ENCODE measurements at regions not wholly inside any gene's neighbourhood (a gene's known extent, or its start where the extent isn't known, plus 50 kb on each side); places are given as distances from the start of the nearest gene placed in this dataset.

DNA sequence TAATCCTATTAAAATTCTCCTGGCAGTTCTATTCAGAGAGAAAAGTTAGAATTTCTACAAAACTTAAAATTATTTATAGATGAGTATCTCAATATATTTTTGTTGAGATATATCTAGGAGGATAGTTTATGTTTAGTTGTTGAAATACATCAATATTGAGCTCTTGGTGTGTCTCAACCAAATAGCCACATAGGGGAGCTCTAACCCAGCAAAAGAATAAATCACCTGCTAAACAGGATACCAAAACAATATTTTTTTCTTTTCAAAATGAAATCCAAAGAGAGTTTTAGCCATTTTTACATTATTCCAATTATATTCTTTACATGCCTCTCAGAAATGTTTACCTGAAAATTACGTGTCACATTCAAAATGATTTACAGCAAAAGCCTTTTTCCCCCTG lies 954.7 kb downstream of the SLITRK6 start:
- POLR2A ChIA-PET (ENCODE audit: partially characterized antibody): no interaction called here
- CTCF ChIA-PET (ENCODE audit: partially characterized antibody): no interaction called here
- H3K27ac ChIP-seq (ENCODE audit: low read depth, low read length): no peak overlapping the region
- H3K4me3 Mint-ChIP-seq: no peak overlapping the region
- intact Hi-C loops (cut with micrococcal nuclease): no loop called here
- no peaks in the 10 kb centered on the region for H3K4me1 Mint-ChIP-seq
- H3K9me3 Mint-ChIP-seq: peaks cover 0 to 10% (median 0%) of the 10 kb centered on the region in 8 donors
- no peak for DNase-seq
- no peaks in the 10 kb centered on the region for H3K27me3 Mint-ChIP-seq
- H3K27ac Mint-ChIP-seq: no peak overlapping the region
- no peaks in the 10 kb centered on the region for H3K36me3 Mint-ChIP-seq
- H3K4me3 ChIP-seq (ENCODE audit: low read length in 2 of 2): no peak overlapping the region
- H3K4me1 ChIP-seq (ENCODE audit: insufficient read depth, low read length): no peaks in the 10 kb centered on the region
- H3K36me3 ChIP-seq (ENCODE audit: insufficient read depth, low read length): no peaks in the 10 kb centered on the region
- H3K27me3 ChIP-seq (ENCODE audit: insufficient read depth, low read length): no peaks in the 10 kb centered on the region
- H3K9me3 ChIP-seq (ENCODE audit: control insufficient read depth in 1 of 2, low read length in 2 of 2): no peaks in the 10 kb centered on the region

DNA sequence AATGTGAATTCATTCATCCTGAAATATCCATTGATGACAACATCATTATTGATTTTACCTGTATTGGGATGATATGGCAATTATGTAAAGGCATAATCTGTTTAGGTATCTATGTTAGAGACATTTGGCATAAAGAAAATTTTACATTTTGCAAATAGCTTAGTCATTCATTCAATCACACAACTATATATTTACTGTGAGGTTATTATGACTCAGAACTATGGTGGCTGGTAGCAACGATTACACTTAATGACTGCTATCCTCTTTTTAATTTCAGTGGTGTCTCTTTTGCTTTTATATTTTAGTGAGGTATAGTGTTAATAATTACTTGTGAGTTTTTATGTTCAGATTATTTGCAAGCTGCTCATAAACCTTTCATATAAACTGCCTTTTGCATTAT lies 955.9 kb downstream of the SLITRK6 start:
- H3K9me3 ChIP-seq (ENCODE audit: control insufficient read depth in 1 of 2, low read length in 2 of 2): no peaks in the 10 kb centered on the region
- H3K4me1 ChIP-seq (ENCODE audit: insufficient read depth, low read length): no peaks in the 10 kb centered on the region
- H3K27ac Mint-ChIP-seq: no peak overlapping the region
- peaks cover 0 to 10% (median 0%) of the 10 kb centered on the region in 8 donors for H3K9me3 Mint-ChIP-seq
- no peak overlapping the region for H3K27ac ChIP-seq (ENCODE audit: low read depth, low read length)
- H3K4me3 ChIP-seq (ENCODE audit: low read length in 2 of 2): no peak overlapping the region
- DNase-seq: no peak
- no peaks in the 10 kb centered on the region for H3K36me3 Mint-ChIP-seq
- intact Hi-C loops (cut with micrococcal nuclease): no loop called here
- no peaks in the 10 kb centered on the region for H3K36me3 ChIP-seq (ENCODE audit: insufficient read depth, low read length)
- H3K4me1 Mint-ChIP-seq: no peaks in the 10 kb centered on the region
- POLR2A ChIA-PET (ENCODE audit: partially characterized antibody): no interaction called here
- CTCF ChIA-PET (ENCODE audit: partially characterized antibody): no interaction called here
- no peaks in the 10 kb centered on the region for H3K27me3 Mint-ChIP-seq
- H3K4me3 Mint-ChIP-seq: no peak overlapping the region
- no peaks in the 10 kb centered on the region for H3K27me3 ChIP-seq (ENCODE audit: insufficient read depth, low read length)

DNA sequence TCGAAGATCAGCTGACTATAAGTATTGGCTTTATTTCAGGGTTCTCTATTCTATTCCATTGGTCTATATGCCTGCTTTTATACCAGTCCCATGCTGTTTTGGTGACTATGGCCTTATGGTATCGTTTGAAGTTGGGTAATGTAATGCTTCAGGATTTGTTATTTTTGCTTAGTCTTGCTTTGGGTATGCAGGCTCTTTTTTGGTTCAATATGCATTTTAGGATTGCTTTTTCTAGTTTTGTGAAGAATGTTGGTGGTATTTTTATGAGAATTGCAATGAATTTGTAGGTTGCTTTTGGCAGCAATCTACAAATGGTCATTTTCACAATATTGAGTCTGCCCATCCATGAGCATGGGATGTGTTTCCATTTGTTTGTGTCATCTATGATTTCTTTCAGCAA lies 951.9 kb upstream of the SLITRK1 start:
- Mint-ChIP-seq H3K27ac (no peak overlapping the region), H3K4me3 (no peak overlapping the region), H3K9me3 (peaks cover 0 to 10% (median 1%) of the 10 kb centered on the region in 8 donors), H3K27me3 (no peaks in the 10 kb centered on the region), H3K4me1 (no peaks in the 10 kb centered on the region), H3K36me3 (no peaks in the 10 kb centered on the region)
- Histone ChIP-seq H3K9me3 (ENCODE audit: control insufficient read depth in 1 of 2, low read length in 2 of 2) (no peaks in the 10 kb centered on the region), H3K4me3 (ENCODE audit: low read length in 2 of 2) (no peak overlapping the region), H3K27me3 (ENCODE audit: insufficient read depth, low read length) (no peaks in the 10 kb centered on the region), H3K27ac (ENCODE audit: low read depth, low read length) (no peak overlapping the region), H3K4me1 (ENCODE audit: insufficient read depth, low read length) (no peaks in the 10 kb centered on the region), H3K36me3 (ENCODE audit: insufficient read depth, low read length) (no peaks in the 10 kb centered on the region)
- no peak for DNase-seq
- ChIA-PET CTCF (ENCODE audit: partially characterized antibody) (no interaction called here), POLR2A (ENCODE audit: partially characterized antibody) (no interaction called here)
- intact Hi-C loops (cut with micrococcal nuclease): no loop called here

DNA sequence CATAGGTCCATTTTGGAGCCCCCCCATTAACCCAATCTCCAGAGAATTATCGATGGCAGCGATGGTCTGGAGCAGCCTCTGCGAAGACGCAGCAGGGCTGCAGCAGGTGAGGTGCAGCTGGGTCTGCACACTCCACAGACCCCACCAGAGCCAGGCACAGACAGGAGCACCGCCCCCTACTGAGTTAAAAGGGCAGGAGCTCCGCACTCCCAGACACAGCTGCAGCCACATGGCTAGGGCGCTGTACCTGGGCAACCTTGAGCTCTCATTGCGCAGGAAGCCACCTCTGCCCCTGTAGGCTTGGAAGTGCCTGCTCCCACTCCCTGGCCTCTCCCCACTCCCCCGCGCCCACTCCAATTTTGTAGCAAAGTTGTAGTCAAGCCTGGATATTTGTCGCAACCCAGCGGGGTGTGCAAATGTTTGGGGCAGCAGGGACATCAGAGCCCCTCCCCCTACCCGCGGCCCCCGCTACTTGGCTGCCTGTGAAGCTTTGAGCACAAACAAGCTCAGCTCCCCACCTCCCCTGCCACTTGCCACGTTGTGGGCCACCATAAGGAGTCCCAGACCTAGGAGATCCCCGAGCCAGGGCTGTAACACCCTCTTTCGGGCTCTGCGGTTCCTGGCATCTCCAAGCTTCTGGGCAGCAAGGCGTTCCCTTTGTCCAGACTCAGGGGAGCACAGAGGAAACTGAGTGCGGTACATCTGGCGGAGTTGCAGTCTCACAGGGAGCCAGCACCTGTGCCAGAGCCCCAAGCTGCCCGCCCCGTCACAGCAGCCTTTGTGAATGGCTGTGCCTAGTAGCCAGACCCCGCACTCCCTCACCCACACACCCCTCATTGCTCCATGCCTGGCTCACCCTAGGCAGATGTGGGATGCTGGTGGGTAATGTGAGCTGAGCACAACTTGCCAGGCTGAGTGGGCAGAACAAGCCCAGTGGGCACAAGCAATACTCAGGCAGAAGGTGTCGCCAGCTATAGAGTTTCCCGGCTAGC lies 949.7 kb upstream of the SLITRK1 start:
- Histone ChIP-seq H3K27ac (ENCODE audit: low read depth, low read length) (no peak overlapping the region), H3K27me3 (ENCODE audit: insufficient read depth, low read length) (no peaks in the 10 kb centered on the region), H3K4me3 (ENCODE audit: low read length in 2 of 2) (no peak overlapping the region), H3K4me1 (ENCODE audit: insufficient read depth, low read length) (no peaks in the 10 kb centered on the region), H3K36me3 (ENCODE audit: insufficient read depth, low read length) (no peaks in the 10 kb centered on the region), H3K9me3 (ENCODE audit: control insufficient read depth in 1 of 2, low read length in 2 of 2) (no peaks in the 10 kb centered on the region)
- Mint-ChIP-seq H3K27ac (no peak overlapping the region), H3K4me1 (no peaks in the 10 kb centered on the region), H3K9me3 (peaks cover 0 to 10% (median 2%) of the 10 kb centered on the region in 8 donors), H3K36me3 (no peaks in the 10 kb centered on the region), H3K4me3 (no peak overlapping the region), H3K27me3 (no peaks in the 10 kb centered on the region)
- CTCF ChIA-PET (ENCODE audit: partially characterized antibody): no interaction called here
- intact Hi-C loops (cut with micrococcal nuclease): no loop called here
- DNase-seq: no peak
- POLR2A ChIA-PET (ENCODE audit: partially characterized antibody): no interaction called here

DNA sequence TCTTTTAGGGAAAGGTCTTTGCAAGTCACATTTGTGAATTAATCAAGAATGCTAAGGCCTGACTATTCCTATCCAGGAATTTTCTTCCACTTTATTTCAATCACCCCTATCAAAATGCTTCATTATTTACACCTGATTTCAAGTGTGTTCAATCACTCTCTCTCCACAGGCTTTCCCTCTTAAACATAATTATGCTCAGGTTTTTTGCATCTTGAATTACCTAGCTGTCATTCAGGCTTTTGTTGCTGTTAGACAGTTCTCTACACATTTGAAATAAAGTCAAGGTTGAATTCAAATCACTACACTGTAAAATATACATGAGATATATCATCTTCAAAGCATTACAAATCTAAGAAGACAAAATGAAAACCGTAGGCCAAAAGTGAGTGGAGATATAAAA lies 941.3 kb upstream of the SLITRK1 start:
- Mint-ChIP-seq H3K27me3 (no peaks in the 10 kb centered on the region), H3K36me3 (no peaks in the 10 kb centered on the region), H3K4me1 (no peaks in the 10 kb centered on the region), H3K9me3 (peaks cover 0 to 10% (median 3%) of the 10 kb centered on the region in 8 donors), H3K27ac (no peak overlapping the region), H3K4me3 (no peak overlapping the region)
- intact Hi-C loops (cut with micrococcal nuclease): no loop called here
- Histone ChIP-seq H3K9me3 (ENCODE audit: control insufficient read depth in 1 of 2, low read length in 2 of 2) (no peaks in the 10 kb centered on the region), H3K36me3 (ENCODE audit: insufficient read depth, low read length) (no peaks in the 10 kb centered on the region), H3K27ac (ENCODE audit: low read depth, low read length) (no peak overlapping the region), H3K4me1 (ENCODE audit: insufficient read depth, low read length) (no peaks in the 10 kb centered on the region), H3K27me3 (ENCODE audit: insufficient read depth, low read length) (no peaks in the 10 kb centered on the region), H3K4me3 (ENCODE audit: low read length in 2 of 2) (no peak overlapping the region)
- ChIA-PET CTCF (ENCODE audit: partially characterized antibody) (no interaction called here), POLR2A (ENCODE audit: partially characterized antibody) (no interaction called here)
- DNase-seq: no peak

DNA sequence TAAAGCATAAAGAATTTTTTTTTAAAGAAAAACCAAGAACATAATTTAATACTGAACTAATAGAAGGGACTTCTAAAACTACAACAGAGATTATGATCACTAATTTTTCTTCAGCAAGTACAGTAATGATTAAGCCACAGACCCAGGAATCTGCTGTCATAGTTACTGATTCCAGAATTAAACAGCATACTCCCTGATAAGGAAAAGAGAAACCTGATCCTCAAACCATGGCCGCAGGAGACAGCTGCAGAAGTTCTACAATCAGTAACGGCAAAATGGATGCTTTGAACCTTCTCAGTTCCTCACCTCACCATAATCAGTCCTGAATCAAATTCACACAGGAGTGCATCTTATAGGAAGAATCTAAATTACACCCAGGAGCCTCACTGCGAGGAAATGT lies 939.0 kb upstream of the SLITRK1 start:
- no peak overlapping the region for H3K27ac Mint-ChIP-seq
- H3K4me1 Mint-ChIP-seq: no peaks in the 10 kb centered on the region
- peaks cover 0 to 15% (median 3%) of the 10 kb centered on the region in 8 donors for H3K9me3 Mint-ChIP-seq
- no peaks in the 10 kb centered on the region for H3K4me1 ChIP-seq (ENCODE audit: insufficient read depth, low read length)
- H3K4me3 Mint-ChIP-seq: no peak overlapping the region
- H3K27ac ChIP-seq (ENCODE audit: low read depth, low read length): no peak overlapping the region
- H3K36me3 ChIP-seq (ENCODE audit: insufficient read depth, low read length): no peaks in the 10 kb centered on the region
- CTCF ChIA-PET (ENCODE audit: partially characterized antibody): no interaction called here
- no peaks in the 10 kb centered on the region for H3K27me3 ChIP-seq (ENCODE audit: insufficient read depth, low read length)
- H3K4me3 ChIP-seq (ENCODE audit: low read length in 2 of 2): no peak overlapping the region
- no peak for DNase-seq
- no peaks in the 10 kb centered on the region for H3K36me3 Mint-ChIP-seq
- no peaks in the 10 kb centered on the region for H3K27me3 Mint-ChIP-seq
- POLR2A ChIA-PET (ENCODE audit: partially characterized antibody): no interaction called here
- intact Hi-C loops (cut with micrococcal nuclease): no loop called here
- H3K9me3 ChIP-seq (ENCODE audit: control insufficient read depth in 1 of 2, low read length in 2 of 2): no peaks in the 10 kb centered on the region

DNA sequence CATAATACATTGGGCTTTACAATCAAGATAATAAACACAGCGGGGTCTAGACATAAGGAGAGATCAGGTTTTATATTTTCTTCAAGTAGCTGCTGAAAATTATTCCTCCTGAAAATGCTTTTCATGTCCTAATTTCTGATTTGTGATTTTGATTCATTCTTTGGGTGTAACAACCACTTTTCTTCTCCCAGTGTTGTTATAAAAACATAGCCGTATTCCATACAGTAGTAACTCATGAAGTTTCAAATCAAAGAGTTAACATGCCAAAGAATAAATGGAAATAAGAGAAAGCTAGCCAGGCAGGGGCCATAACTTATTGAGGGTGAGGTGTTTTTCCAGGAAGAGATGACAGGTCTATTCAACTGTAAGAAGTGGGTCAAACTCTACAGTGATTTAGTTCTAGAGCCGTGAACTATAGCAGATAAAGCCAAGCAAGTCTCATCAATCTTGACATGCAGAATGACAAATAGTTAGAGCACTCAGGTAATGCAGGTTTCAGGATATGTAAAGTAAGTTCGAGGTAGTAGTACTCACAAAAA lies 934.4 kb upstream of the SLITRK1 start:
- DNase-seq: no peak
- POLR2A ChIA-PET (ENCODE audit: partially characterized antibody): no interaction called here
- Mint-ChIP-seq H3K9me3 (peaks cover 0 to 8% (median 0%) of the 10 kb centered on the region in 8 donors), H3K36me3 (no peaks in the 10 kb centered on the region), H3K4me3 (no peak overlapping the region), H3K4me1 (no peaks in the 10 kb centered on the region), H3K27me3 (no peaks in the 10 kb centered on the region), H3K27ac (no peak overlapping the region)
- Histone ChIP-seq H3K27ac (ENCODE audit: low read depth, low read length) (no peak overlapping the region), H3K36me3 (ENCODE audit: insufficient read depth, low read length) (no peaks in the 10 kb centered on the region), H3K4me1 (ENCODE audit: insufficient read depth, low read length) (no peaks in the 10 kb centered on the region), H3K27me3 (ENCODE audit: insufficient read depth, low read length) (no peaks in the 10 kb centered on the region), H3K4me3 (ENCODE audit: low read length in 2 of 2) (no peak overlapping the region), H3K9me3 (ENCODE audit: control insufficient read depth in 1 of 2, low read length in 2 of 2) (no peaks in the 10 kb centered on the region)
- intact Hi-C loops (cut with micrococcal nuclease): no loop called here
- CTCF ChIA-PET (ENCODE audit: partially characterized antibody): no interaction called here
